T-helper 1 cell treated with Interleukin-12 subunit alpha and Interleukin-12 subunit beta and Interleukin-4 antibody, amounts not matched to agents 30 μg/mL and 1 μg/mL, for 36 hours (primary cell): ENCODE measurements at regions not wholly inside any gene's neighbourhood (a gene's known extent, or its start where the extent isn't known, plus 50 kb on each side); places are given as distances from the start of the nearest gene placed in this dataset.
"Not testable (repeated sequence)": the region's sequence is repeated elsewhere in the genome, so short reads cannot be mapped to it uniquely, and the experiment has no call there.

ENCODE experiments used
- H3K27ac Mint-ChIP-seq: one replicate; pipeline ENCODE4 v1.8.0; 2021; ENCODE audit warnings: mild to moderate bottlenecking, mixed read lengths
- H3K27me3 Mint-ChIP-seq: one replicate; pipeline ENCODE4 v1.8.0; 2021; ENCODE audit warnings: low read depth, mixed read lengths
- H3K36me3 Mint-ChIP-seq: one replicate; pipeline ENCODE4 v1.8.0; 2021; ENCODE audit warnings: low read depth, mixed read lengths
- H3K4me1 Mint-ChIP-seq: one replicate; pipeline ENCODE4 v1.8.0; 2021; ENCODE audit warnings: low read depth, mixed read lengths
- H3K4me3 Mint-ChIP-seq: one replicate; pipeline ENCODE4 v1.8.0; 2021; ENCODE audit warnings: mild to moderate bottlenecking, moderate library complexity, mixed read lengths
- H3K9me3 Mint-ChIP-seq: one replicate; pipeline ENCODE4 v1.8.0; 2021; ENCODE audit warnings: mixed read lengths

GRCh38 chr16:10232757-10233156, 50.5 kb upstream of the GRIN2A start:
- Mint-ChIP-seq H3K4me3 (no peak overlapping the region), H3K9me3 (peaks cover 12% of the 10 kb centered on the region), H3K4me1 (no peaks in the 10 kb centered on the region), H3K27ac (no peak overlapping the region), H3K36me3 (no peaks in the 10 kb centered on the region), H3K27me3 (no peaks in the 10 kb centered on the region)

- Mint-ChIP-seq H3K9me3 (no peaks in the 10 kb centered on the region), H3K4me1 (no peaks in the 10 kb centered on the region), H3K4me3 (no peak overlapping the region), H3K27ac (no peak overlapping the region), H3K36me3 (no peaks in the 10 kb centered on the region), H3K27me3 (no peaks in the 10 kb centered on the region)
These were observed 57.4 kb upstream of the GRIN2A start for GRCh38 chr16:10239640-10240039.

GRCh38 chr16:10240854-10241613, 58.8 kb upstream of the GRIN2A start:
- peaks cover 3% of the 10 kb centered on the region for H3K27me3 Mint-ChIP-seq
- H3K9me3 Mint-ChIP-seq, result no peaks in the 10 kb centered on the region
- no peaks in the 10 kb centered on the region for H3K4me1 Mint-ChIP-seq
- H3K4me3 Mint-ChIP-seq, result no peak overlapping the region
- H3K27ac Mint-ChIP-seq, result no peak overlapping the region
- no peaks in the 10 kb centered on the region for H3K36me3 Mint-ChIP-seq

GRCh38 chr16:10242097-10242496, 59.9 kb upstream of the GRIN2A start:
- H3K27me3 Mint-ChIP-seq, result peaks cover 3% of the 10 kb centered on the region
- no peaks in the 10 kb centered on the region for H3K9me3 Mint-ChIP-seq
- no peak overlapping the region for H3K27ac Mint-ChIP-seq
- no peak overlapping the region for H3K4me3 Mint-ChIP-seq
- no peaks in the 10 kb centered on the region for H3K36me3 Mint-ChIP-seq
- no peaks in the 10 kb centered on the region for H3K4me1 Mint-ChIP-seq

- Mint-ChIP-seq H3K9me3 (no peaks in the 10 kb centered on the region), H3K4me1 (no peaks in the 10 kb centered on the region), H3K27me3 (peaks cover 3% of the 10 kb centered on the region), H3K4me3 (no peak overlapping the region), H3K36me3 (no peaks in the 10 kb centered on the region), H3K27ac (no peak overlapping the region)
These were observed 60.7 kb upstream of the GRIN2A start for GRCh38 chr16:10242916-10243315.

GRCh38 chr16:10245002-10245401, 62.8 kb upstream of the GRIN2A start:
- Mint-ChIP-seq H3K4me1 (no peaks in the 10 kb centered on the region), H3K27me3 (peaks cover 3% of the 10 kb centered on the region), H3K36me3 (no peaks in the 10 kb centered on the region), H3K4me3 (no peak overlapping the region), H3K9me3 (no peaks in the 10 kb centered on the region), H3K27ac (no peak overlapping the region)

GRCh38 chr16:10250137-10250828, 68.1 kb upstream of the GRIN2A start:
- H3K27me3 Mint-ChIP-seq, result peaks cover 3% of the 10 kb centered on the region
- H3K27ac Mint-ChIP-seq, result no peak overlapping the region
- no peaks in the 10 kb centered on the region for H3K9me3 Mint-ChIP-seq
- no peaks in the 10 kb centered on the region for H3K36me3 Mint-ChIP-seq
- H3K4me1 Mint-ChIP-seq, result no peaks in the 10 kb centered on the region
- no peak overlapping the region for H3K4me3 Mint-ChIP-seq

GRCh38 chr16:10252155-10252554, 69.9 kb upstream of the GRIN2A start:
- Mint-ChIP-seq H3K4me3 (no peak overlapping the region), H3K4me1 (peaks cover 4% of the 10 kb centered on the region), H3K36me3 (no peaks in the 10 kb centered on the region), H3K9me3 (no peaks in the 10 kb centered on the region), H3K27ac (no peak overlapping the region), H3K27me3 (no peaks in the 10 kb centered on the region)

GRCh38 chr16:10253409-10253808, 71.2 kb upstream of the GRIN2A start:
- Mint-ChIP-seq H3K4me3 (no peak overlapping the region), H3K27ac (no peak overlapping the region), H3K27me3 (no peaks in the 10 kb centered on the region), H3K4me1 (peaks cover 4% of the 10 kb centered on the region), H3K36me3 (no peaks in the 10 kb centered on the region), H3K9me3 (no peaks in the 10 kb centered on the region)

- Mint-ChIP-seq H3K4me3 (no peak overlapping the region), H3K36me3 (no peaks in the 10 kb centered on the region), H3K27me3 (no peaks in the 10 kb centered on the region), H3K9me3 (no peaks in the 10 kb centered on the region), H3K27ac (no peak overlapping the region), H3K4me1 (peaks cover 4% of the 10 kb centered on the region)
These were observed 73.5 kb upstream of the GRIN2A start for GRCh38 chr16:10255728-10256127.

GRCh38 chr16:10256784-10257641, 74.8 kb upstream of the GRIN2A start:
- Mint-ChIP-seq H3K4me3 (no peak overlapping the region), H3K9me3 (no peaks in the 10 kb centered on the region), H3K36me3 (no peaks in the 10 kb centered on the region), H3K27ac (no peak overlapping the region), H3K27me3 (no peaks in the 10 kb centered on the region), H3K4me1 (peaks cover 4% of the 10 kb centered on the region)

GRCh38 chr16:10257642-10258251, 75.5 kb upstream of the GRIN2A start:
- H3K27ac Mint-ChIP-seq, H3K27me3 Mint-ChIP-seq, H3K36me3 Mint-ChIP-seq, H3K9me3 Mint-ChIP-seq, H3K4me1 Mint-ChIP-seq, H3K4me3 Mint-ChIP-seq: not testable (repeated sequence)

- H3K27me3 Mint-ChIP-seq, H3K4me1 Mint-ChIP-seq, H3K36me3 Mint-ChIP-seq, H3K9me3 Mint-ChIP-seq, H3K4me3 Mint-ChIP-seq, H3K27ac Mint-ChIP-seq: not testable (repeated sequence)
These were observed 76.8 kb upstream of the GRIN2A start for GRCh38 chr16:10258930-10259603.

GRCh38 chr16:10261077-10261476, 78.8 kb upstream of the GRIN2A start:
- no peak overlapping the region for H3K4me3 Mint-ChIP-seq
- H3K27me3 Mint-ChIP-seq, result no peaks in the 10 kb centered on the region
- no peaks in the 10 kb centered on the region for H3K36me3 Mint-ChIP-seq
- H3K4me1 Mint-ChIP-seq, result peaks cover 4% of the 10 kb centered on the region
- no peaks in the 10 kb centered on the region for H3K9me3 Mint-ChIP-seq
- no peak overlapping the region for H3K27ac Mint-ChIP-seq
